ENCODE measurements at regions not wholly inside any gene's neighbourhood (a gene's known extent, or its start where the extent isn't known, plus 50 kb on each side); places are given as distances from the start of the nearest gene placed in this dataset.

DNA sequence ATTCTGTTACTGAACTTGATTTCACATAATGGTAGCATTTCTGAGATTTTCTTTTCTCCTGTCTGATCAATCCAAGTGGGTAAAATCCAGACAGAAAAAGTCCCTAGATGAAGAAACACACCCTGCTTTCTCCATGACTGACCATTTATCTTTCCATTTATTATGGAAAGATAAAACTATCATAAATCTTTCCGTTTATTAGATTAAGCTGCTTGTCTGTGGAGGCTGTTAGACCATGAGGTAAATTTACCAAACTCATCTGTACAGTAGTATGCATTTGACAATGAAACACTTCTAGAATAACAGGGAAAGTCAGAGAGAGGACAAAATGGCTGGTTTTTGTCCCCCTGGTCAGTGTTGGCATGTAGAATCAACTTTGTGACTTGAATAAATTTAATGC is 491.2 kb upstream of the SEMA6A start:
- no peak for DNase-seq (ENCODE audit: low read depth)

DNA sequence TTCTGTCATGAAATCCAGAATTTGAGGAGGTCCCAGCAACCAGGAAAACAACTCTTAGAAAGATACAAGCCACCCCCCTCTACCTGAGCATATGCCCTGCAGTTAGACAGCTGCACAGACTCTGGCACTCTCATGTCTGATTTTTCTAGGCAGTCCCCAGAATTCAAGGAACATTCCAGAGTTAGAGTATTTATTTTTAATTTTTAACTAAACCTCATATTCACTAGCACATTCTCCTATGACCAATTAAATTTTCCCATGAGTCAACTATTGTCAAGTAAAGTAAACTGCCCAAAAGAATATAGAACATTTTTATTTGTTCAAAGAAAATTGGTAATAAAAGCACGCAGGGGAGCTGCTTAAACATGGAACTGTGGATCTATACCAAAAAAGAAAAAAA is 490.5 kb upstream of the SEMA6A start:
- DNase-seq (ENCODE audit: low read depth), result no peak

DNA sequence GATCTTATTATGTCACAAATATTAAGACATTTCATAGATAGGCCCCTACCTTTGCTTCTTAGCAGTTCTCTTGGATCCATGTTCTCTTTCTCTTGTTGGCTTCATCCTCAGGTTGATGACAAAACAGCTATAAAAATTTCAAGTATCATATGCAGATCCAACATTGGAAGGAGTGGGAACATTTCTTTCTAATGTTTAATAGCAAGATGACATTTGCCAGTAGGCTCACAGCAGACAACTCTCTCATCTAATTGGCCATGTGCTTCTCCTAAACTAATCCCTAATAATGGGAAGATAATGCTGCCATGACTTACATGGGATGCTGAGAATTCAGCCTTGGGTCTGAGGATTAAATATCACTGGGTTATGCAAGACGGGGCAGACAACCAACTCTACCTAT is 485.5 kb upstream of the SEMA6A start:
- DNase-seq (ENCODE audit: low read depth), result no peak

DNA sequence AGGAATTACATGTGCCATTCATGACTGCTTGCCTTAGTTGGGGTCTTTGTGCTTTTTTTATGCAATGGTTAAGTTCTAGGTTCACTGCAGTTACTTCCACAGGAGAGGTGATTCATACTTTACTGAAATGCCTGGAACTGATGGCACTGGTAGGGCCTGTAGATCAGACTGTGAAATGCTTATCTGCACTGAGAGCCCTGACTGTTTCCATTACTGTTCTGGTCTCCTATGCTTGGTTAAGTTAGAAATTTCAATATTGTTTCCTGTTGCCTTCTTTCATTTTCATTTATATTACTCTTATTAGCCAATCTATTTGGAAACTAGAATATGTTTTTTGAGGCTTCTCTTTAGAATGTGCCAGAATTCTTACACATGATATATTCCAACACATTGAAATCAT is 484.1 kb upstream of the SEMA6A start:
- no peak for DNase-seq (ENCODE audit: low read depth)

DNA sequence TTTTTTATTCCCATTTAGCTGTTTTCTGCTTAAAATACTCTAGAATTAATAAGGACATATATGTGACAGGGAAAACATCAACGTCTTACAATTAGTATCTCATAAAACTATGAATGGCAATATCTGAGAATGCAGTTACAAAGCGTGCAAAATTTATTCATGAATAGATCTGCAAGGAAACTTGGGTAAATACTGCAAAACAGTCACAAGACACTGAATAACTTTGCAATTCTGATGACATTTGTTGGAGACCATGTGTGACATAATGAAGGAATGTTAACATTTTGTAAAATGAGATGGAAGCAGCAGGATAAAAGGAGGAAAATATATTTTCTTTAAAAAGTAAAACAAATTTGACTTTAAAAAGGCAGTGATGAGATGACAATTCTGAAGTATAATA is 480.9 kb upstream of the SEMA6A start:
- no peak for DNase-seq (ENCODE audit: low read depth)

DNA sequence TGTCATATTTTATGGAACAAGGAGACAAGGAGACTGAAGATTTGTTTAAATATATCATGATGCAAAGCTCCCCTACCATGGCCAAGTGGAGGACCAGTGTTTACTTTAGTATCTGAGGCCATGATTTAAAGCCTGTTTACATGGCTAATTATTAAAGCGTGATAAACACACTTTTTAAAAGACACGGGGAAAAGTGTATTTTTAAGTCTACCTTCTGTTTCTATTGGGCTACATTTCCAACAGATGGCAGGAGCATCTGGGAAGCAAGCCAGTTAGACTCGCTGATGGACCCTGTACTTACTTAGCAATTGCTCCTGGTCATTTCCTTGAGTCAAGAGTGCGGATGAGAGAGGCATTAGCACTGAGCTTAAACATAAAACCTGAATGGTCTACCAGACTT is 480.3 kb upstream of the SEMA6A start:
- DNase-seq (ENCODE audit: low read depth), result no peak

DNA sequence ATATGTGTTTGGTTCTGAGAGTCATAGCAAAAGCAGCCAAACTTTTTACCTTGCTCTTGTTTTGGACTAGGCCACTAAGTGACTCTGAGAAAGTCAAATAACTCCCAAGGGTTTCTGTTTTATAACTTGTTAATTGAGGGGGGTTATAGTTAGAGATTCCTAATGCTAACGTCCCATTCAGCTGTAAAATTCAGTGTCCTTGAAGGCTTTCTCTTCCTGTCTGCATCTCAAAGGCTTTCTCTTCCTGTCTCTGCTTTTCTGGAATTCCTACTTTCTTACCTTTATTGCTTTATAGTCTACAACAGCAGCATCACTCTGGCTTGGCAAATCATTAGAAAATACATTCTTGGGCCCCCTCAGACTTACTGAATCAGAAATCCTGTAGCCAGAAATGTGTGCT is 479.5 kb upstream of the SEMA6A start:
- DNase-seq (ENCODE audit: low read depth), result no peak

DNA sequence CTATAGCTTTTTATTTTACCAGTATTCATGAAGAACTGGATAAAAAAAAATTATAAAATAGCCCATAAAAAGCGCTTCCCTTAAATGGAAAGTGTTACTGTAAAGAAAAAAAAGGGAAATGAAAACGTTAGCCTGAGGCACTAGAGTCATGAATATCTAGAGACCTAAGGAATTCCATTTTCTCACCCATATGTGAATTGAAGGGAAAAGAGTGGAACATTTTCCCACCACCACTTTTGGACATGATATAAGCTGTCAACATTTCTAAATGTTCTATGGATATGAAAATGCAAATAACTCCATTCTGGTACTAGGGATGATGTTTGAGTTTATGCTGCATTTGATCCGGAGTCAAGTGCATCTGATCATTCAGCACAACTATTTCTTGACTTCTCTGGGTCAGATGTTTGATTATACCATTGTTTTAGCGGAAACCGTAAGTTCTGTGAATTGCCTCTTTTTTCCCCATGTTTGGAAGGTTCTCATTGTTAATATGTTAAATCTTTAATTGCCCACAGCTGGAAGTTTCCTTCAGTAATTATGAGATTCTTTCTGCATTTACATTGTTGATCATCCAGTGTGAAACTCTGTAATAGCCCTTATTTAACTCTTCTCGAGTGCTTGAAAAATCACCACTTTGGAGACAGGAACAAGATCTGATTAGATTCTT is 467.4 kb upstream of the SEMA6A start:
- DNase-seq (ENCODE audit: low read depth), result no peak

DNA sequence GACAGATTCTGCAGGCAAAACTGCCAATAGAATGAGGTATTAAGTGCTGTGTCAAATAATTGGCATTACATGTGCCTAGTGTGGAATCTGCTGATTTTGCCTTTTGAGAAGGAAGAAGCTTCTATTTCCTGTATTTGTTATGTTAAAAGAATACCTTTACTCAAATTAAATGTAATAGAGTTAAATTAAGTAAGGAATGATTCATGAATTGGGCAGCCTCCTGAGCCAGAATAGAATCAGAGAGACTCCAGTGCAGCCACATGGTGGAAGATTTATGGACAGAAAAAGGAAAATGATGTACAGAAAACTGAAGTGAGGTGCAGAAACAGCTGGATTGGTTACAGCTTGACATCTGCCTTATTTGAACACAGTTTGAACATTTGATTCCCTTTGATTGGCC is 464.4 kb upstream of the SEMA6A start:
- DNase-seq (ENCODE audit: low read depth), result no peak

DNA sequence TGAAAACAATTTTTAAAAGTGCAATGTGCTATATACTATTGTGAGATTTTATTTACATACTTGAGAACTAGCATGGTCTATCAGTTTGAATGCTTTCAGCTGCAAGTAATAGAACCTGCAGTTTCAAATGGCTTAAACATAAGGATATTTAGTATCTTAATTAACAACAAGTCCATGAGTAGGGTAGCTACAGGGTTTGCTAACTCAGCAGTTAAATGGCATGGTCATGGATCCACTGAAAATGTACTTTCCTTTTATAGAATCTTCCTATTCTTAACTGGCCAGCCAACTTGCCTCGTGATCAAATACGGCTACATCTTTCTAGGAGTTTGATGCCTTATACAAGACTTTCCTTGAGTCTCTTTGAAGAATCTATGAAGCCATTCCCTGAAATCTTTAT is 452.8 kb upstream of the SEMA6A start:
- DNase-seq (ENCODE audit: low read depth), result no peak

DNA sequence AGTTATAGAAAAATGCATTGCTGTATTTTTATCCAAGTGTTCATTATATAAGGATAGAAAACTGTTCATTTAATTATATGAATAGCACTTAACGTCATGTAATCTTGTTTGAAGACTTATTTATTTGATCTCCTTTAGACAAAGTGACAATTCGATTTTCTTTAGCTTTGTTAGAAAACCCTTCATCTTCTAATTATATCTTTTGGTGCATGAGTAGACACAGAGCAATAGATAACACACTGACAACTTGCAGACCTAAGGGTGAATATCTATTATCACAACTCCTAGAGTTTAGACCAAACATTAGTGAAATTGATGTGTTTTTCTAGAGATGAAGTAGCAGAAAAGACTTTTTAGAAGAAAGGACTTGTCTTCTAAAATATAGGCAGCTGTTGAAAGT is 446.4 kb upstream of the SEMA6A start:
- no peak for DNase-seq (ENCODE audit: low read depth)

DNA sequence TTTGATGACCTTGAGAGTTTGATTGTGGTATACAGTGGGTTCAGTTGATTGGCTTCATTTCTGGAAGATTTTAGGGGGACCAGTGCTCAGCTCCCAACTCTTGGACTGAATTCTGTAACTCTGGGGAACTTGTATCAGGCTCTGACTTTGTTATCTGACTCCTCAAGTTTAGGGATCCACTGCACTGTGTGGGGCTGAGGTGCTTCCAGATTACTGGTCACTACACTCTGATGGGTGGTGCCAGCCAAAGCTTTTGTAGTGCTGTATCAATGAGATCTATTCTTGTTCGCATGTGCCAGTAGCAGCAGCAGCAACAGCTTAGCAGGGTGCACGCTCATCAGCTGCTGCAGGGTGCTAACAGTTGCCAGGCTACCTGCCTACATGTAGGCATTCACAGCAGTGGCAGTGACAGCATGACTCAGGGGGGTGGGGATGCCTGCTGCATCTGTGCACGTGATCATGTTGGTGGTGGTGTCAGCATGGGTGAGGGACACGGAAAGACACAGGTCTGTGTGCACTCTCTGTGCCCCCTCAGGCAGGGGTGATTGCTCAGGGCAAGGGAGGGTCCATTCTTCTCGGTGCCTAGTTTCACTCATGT is 438.8 kb upstream of the SEMA6A start:
- DNase-seq (ENCODE audit: low read depth), result no peak

DNA sequence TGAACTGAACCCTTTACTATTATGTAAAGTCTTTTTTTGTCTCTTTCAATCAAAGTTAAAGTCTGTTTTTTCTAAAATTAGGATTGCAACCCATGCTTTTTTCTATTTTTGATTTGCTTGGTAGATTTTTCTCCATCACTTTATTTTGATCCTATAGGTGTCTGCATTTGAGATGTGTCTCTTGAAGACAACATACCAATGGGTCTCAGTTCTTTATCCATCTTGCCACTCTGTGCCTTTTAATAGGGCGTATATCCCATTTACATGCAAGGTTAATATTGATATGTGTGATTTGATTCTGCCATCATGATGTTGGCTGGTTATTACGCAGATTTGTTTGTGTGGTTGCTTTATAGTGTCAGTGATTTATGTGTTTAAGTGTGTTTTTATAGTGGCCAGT is 436.0 kb upstream of the SEMA6A start:
- no peak for DNase-seq (ENCODE audit: low read depth)

DNA sequence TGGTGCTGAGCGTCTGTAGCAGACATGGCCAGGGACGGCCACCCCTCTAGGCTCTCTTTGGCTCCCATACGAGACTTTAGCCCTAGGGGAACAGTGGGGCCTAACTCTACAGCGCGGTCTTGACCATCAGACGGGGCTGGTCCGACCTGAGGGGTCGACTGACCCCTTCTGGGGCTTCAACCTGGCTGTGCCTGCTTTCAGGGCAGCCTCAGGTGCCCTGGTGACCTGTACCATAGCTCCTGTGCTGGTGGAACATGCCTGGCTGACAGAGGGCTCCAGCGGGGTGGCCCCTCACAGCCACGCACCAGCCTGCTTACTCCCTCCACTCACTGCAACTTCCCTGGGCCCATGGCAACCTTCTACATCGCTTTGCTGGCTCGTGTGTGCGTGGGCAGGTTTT is 423.4 kb upstream of the SEMA6A start:
- DNase-seq (ENCODE audit: low read depth), result no peak

DNA sequence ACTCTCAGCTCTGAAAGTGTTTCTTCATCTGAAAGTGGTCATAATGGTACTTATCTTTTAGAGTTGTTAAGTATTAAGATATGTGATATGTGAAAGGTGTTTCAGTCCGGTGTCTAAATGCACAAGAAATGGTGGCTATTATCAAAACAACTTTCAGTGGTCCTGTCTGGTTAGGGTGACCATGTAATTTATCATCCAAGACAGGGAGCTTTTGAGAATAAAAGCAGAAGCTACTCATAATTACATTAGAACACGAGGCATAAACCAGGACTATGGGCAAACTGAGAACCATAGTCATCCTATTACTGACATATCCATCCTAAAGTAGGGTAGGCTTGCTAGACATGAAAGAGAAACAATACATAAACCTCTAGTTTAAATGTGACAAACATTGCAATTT is 418.1 kb upstream of the SEMA6A start:
- DNase-seq (ENCODE audit: low read depth), result no peak

DNA sequence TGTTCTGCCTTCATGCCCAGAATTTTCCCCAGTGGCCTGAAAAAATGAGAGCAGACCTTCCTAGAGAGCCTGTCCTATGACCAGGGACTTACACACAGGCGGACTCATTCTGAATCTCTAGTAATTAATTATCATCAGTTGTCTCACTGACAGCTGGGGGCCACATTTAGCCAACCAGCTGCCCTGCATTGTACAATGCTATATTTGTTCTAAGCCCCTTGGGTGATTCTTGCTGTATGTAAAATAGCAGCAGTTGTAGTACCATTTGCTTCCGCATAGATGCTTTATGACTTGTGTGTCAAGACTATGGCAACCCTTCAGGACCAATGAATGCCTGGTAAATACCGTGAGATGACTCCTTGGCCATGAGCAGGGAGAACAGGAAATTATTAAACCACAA is 415.4 kb upstream of the SEMA6A start:
- DNase-seq (ENCODE audit: low read depth), result no peak

DNA sequence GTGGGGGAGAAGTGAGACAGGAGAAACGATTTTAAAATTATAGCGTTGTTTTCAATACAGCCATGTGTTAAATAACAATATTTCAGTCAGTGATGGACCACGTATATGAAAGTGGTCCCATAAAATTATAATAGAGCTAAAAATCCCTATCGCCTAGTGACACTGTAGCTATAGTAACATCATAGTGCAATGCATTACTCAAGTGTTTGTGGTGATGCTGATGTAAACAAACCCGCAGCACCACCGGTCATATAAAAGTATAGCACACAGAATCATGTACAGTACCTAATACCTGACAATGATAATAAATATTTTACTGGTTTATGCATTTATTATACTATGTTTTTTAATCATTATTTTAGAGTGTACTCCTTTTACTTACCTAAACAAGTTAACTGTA is 407.4 kb upstream of the SEMA6A start:
- no peak for DNase-seq (ENCODE audit: low read depth)

DNA sequence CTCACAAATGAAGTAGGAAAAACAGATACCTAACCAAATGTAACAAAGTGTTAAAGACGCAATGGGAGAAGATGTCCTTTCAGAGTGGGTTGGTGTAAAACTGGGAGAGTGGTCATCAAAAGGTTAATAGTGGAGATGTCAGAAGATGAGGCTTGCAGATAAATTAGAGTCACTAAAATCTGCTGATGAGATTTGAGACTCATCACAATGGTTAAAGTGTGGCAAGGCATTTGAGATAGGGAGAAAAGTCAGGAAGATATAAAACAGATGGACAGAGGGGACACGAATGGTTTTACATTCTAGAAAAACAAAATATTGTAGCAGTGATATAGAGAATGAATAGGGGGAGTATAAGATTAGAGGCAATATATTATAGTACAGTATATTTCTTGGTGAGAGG is 406.0 kb upstream of the SEMA6A start:
- no peak for DNase-seq (ENCODE audit: low read depth)

DNA sequence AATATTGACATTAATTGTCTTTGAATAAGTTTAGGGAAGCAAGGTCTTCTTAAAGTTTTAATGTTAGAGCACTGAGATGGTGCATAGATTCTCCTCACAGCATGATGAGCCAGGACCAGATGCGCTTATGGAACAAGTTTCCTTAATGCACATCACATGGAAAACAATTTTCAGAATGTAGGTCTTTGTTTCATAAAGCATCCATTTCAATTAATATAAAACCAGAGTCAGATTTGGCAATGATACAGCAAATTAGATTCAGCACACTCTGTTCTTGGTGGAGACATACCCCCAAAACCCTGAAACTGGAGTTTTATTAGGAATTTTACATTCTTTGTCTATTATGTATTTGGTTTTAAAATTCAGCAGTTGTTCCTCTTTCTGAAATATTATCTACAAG is 402.1 kb upstream of the SEMA6A start:
- DNase-seq (ENCODE audit: low read depth), result no peak

DNA sequence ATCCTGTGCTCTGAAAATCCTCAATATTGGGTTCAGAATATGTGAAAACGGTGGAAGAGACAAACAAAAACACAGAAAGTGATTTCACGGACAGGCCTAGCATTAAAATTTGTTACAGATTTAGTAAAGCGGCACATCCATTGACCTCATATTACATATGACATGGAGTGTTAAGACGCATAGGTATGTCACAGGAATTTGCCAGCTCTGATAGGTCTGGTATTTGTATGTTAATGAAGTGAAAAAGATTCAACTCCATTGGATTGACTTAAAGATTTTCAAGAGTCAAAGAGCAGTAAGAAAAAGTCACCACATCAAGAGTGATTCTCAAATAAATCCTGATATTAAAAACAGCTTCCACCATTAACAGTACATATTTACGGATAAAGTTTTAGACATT is 396.5 kb upstream of the SEMA6A start:
- DNase-seq (ENCODE audit: low read depth), result no peak

DNA sequence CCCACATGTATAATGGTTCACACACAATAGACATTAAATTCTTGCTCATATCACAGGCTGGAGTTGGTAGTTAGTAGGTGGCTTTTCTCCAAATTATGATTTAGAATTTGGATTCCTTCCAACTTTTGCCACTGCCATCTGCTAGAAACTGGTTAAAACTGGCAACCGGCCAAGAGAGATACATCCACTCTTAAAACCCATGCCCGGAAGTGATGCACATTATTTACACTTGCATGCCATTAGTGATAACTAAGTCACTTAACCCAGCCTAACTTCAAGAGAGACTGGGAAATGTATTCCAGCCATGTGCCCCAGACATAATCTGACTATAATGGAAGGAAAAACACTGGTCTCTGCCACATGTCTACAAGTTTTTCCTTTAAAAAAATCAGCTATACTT is 395.7 kb upstream of the SEMA6A start:
- DNase-seq (ENCODE audit: low read depth), result no peak

DNA sequence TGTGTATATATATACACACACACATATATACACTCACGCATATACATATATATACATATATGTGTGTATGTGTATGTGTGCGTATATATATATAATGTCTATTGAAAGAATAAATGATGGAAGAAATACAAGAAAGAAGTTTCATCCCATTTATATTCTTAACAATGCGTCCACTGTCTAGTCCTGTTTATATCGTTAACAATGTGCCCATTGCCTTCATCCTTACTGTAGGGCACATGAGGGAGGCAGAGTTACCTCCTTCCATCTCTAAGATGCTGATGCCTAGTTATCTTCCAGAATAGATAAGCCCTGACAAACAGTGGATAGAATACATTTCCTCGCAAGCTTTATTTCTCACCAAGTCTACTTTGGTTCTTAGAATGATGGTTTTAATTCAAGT is 389.8 kb upstream of the SEMA6A start:
- no peak for DNase-seq (ENCODE audit: low read depth)

DNA sequence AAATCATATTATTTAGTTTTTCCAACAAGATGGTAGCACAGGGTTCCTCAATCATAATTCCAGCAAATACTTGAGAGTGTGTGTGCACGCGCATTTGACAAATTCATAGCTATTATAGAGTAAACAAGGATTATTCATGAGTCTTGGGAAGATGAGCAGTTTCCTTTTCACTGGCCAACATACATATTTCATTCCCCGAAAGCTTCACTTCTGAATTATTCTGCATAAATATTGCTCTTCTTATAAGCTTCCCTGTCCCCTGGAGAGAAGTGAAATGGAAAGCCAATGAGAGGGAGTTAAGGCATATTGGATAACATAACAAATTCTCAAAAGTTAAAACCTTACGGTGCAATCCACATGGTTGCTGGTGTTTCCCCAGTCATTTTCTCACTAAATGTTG is 386.4 kb upstream of the SEMA6A start:
- DNase-seq (ENCODE audit: low read depth), result no peak

DNA sequence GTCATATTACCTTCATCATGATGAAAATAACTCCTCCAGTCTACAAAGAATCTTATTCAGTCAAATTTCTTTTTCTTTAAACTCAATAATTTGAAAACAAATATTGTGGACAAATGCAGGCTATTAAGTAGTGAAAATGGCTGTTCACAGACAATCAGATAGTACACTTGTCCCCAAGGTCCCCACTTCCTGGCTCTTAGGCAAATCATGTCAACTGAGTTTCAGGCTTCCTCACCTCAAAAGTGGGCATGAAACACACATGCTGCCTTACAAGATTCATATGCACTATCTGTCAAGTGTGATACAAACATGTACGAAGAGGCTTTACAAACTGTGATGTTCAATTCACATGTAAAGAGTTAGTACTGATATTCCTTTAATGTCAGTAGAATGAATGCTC is 385.2 kb upstream of the SEMA6A start:
- no peak for DNase-seq (ENCODE audit: low read depth)

Measured in fibroblast of gingiva (primary cell).